C4-2B (cell line): ENCODE measurements at regions not wholly inside any gene's neighbourhood (a gene's known extent, or its start where the extent isn't known, plus 50 kb on each side); places are given as distances from the start of the nearest gene placed in this dataset.
"Not testable (repeated sequence)": the region's sequence is repeated elsewhere in the genome, so short reads cannot be mapped to it uniquely, and the experiment has no call there.

Experiments used
- CTCF ChIP-seq: fragments of 450-650 bp; conservative IDR thresholded peaks from 2 replicates; pipeline ENCODE4 v1.5.1; 2017; ENCODE audit warnings: mild to moderate bottlenecking
- ZFX ChIP-seq: fragments of 450-650 bp; IDR thresholded peaks from 2 replicates; pipeline ENCODE4 v1.6.1; 2017

DNA sequence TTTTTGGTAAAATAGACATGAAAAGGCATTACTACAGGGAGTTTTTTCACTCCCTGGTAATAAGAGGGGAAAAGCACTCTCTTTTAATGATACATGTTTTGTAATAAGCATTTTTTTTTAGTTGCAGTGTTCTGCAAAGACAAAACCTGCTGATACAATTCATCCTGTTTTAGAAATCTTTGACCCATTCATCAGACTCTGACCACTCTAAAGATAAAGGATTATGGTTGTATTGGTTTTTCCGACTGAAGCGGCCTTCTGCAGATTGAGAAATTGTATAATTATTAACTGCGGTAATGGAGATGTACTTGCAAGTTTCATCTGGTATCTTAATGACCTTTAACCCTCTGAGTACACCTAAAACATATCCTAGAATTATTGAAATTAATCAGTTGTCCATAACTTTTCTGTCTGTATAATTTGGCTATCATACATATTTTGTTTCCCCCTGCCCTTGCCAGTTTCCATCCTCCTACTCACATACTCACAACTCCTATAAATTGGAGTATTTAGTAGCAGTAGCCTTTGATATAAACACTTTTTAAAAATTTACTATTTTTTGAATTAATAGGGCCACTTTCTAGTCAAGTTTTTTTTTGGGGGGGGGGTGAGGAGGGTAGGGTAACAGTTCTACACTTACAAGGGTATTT is 79.4 kb downstream of the SYT15B start:
- not testable (repeated sequence) for TF ChIP-seq CTCF, ZFX
